NCI-H128 (cell line): ENCODE measurements at regions not wholly inside any gene's neighbourhood (a gene's known extent, or its start where the extent isn't known, plus 50 kb on each side); places are given as distances from the start of the nearest gene placed in this dataset.

Experiments used
- DNase-seq: peaks from one replicate; lab custom pipeline; 2025; ENCODE audit not compliant: unreplicated experiment; lab: John Stamatoyannopoulos, UW

- no peak for DNase-seq
Measured at GRCh38 chr5:68478301-68479095, 262.9 kb downstream of the PIK3R1 start.

GRCh38 chr5:68479524-68479923, 264.0 kb downstream of the PIK3R1 start:
- no peak for DNase-seq

- DNase-seq = no peak
Measured at GRCh38 chr5:68480335-68480940, 264.9 kb downstream of the PIK3R1 start.

- no peak for DNase-seq
Measured at GRCh38 chr5:68482199-68482598, 266.6 kb downstream of the PIK3R1 start.

GRCh38 chr5:68484307-68485068, 268.9 kb downstream of the PIK3R1 start:
- DNase-seq = no peak

- DNase-seq = no peak
Measured at GRCh38 chr5:68489556-68489955, 274.0 kb downstream of the PIK3R1 start.

- no peak for DNase-seq
Measured at GRCh38 chr5:68490406-68490805, 274.9 kb downstream of the PIK3R1 start.

- no peak for DNase-seq
Measured at GRCh38 chr5:68494771-68495170, 279.2 kb downstream of the PIK3R1 start.

GRCh38 chr5:68499987-68500386, 284.4 kb downstream of the PIK3R1 start:
- DNase-seq = no peak

GRCh38 chr5:68500813-68501212, 285.3 kb downstream of the PIK3R1 start:
- DNase-seq = no peak

GRCh38 chr5:68502531-68502930, 287.0 kb downstream of the PIK3R1 start:
- no peak for DNase-seq

- no peak for DNase-seq
Measured at GRCh38 chr5:68504306-68504705, 288.8 kb downstream of the PIK3R1 start.

- no peak for DNase-seq
Measured at GRCh38 chr5:68505917-68506860, 290.6 kb downstream of the PIK3R1 start.

GRCh38 chr5:68515514-68515913, 300.0 kb downstream of the PIK3R1 start:
- DNase-seq = peak; percentile 6

GRCh38 chr5:68518286-68518685, 302.7 kb downstream of the PIK3R1 start:
- no peak for DNase-seq

GRCh38 chr5:68519143-68519542, 303.6 kb downstream of the PIK3R1 start:
- DNase-seq = no peak

GRCh38 chr5:68521776-68522175, 306.2 kb downstream of the PIK3R1 start:
- DNase-seq = no peak

- no peak for DNase-seq
Measured at GRCh38 chr5:68522863-68523262, 307.3 kb downstream of the PIK3R1 start.

- no peak for DNase-seq
Measured at GRCh38 chr5:68528821-68529273, 313.3 kb downstream of the PIK3R1 start.

- no peak for DNase-seq
Measured at GRCh38 chr5:68529581-68529980, 314.0 kb downstream of the PIK3R1 start.

GRCh38 chr5:68531970-68532369, 316.4 kb downstream of the PIK3R1 start:
- no peak for DNase-seq
